GM23338 (cell line): ENCODE measurements at regions not wholly inside any gene's neighbourhood (a gene's known extent, or its start where the extent isn't known, plus 50 kb on each side); places are given as distances from the start of the nearest gene placed in this dataset.

Source experiments
- CREB1 ChIP-seq: fragments of 250-450 bp; sonication (Bioruptor Pico); IDR thresholded peaks from 2 replicates; pipeline ENCODE4 v1.5.0; 2020; ENCODE audit warnings: low read depth, mild to moderate bottlenecking, moderate library complexity
- TF ChIP-seq, protein P1 (sequence below), 2 experiments: fragments of 200-600 bp in 1 of 2; sonication (generic) in 1 of 2; conservative IDR thresholded peaks; 2 replicates each; pipeline versions ENCODE4 v1.5.1 to v1.6.1; 2016 to 2017; ENCODE audit warnings: antibody characterized with exemption in 2 of 2, low read depth in 2 of 2, mild to moderate bottlenecking in 2 of 2, moderate library complexity in 1 of 2

DNA sequence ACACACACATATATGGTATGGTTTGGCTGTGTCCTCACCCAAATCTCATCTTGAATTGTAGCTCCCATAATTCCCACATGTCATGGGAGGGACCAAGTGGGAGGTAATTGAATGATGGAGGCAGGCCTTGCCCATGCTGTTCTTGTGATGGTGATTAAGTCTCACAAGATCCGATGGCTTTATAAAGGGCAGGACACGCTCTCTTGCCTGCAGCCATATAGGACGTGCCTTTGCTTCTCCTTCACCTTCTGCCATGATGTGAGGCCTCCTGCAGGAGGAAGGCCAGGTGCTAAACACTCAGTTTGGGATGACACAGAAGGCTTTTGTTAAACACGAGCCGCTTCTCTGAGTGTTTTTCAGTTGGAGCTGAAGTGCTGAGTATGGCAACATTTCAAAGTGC, 205.3 kb upstream of the KLF6 start:
- TF ChIP-seq, protein P1, sequence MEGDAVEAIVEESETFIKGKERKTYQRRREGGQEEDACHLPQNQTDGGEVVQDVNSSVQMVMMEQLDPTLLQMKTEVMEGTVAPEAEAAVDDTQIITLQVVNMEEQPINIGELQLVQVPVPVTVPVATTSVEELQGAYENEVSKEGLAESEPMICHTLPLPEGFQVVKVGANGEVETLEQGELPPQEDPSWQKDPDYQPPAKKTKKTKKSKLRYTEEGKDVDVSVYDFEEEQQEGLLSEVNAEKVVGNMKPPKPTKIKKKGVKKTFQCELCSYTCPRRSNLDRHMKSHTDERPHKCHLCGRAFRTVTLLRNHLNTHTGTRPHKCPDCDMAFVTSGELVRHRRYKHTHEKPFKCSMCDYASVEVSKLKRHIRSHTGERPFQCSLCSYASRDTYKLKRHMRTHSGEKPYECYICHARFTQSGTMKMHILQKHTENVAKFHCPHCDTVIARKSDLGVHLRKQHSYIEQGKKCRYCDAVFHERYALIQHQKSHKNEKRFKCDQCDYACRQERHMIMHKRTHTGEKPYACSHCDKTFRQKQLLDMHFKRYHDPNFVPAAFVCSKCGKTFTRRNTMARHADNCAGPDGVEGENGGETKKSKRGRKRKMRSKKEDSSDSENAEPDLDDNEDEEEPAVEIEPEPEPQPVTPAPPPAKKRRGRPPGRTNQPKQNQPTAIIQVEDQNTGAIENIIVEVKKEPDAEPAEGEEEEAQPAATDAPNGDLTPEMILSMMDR (conservative IDR thresholded peaks at IDR 0.05; ENCODE audit: low read depth in 2 of 2) = no peak
- no peak for TF ChIP-seq CREB1
